Transverse colon (tissue), 4 donors: ENCODE measurements at regions not wholly inside any gene's neighbourhood (a gene's known extent, or its start where the extent isn't known, plus 50 kb on each side); places are given as distances from the start of the nearest gene placed in this dataset.

Experiments used
- EP300 ChIP-seq: sonication (generic); formaldehyde crosslinking; IDR thresholded peaks from one replicate; pipeline ENCODE4 v1.6.1; 2017; ENCODE audit warnings: antibody characterized with exemption, low read depth
- POLR2A ChIP-seq: fragments of 450-650 bp; IDR thresholded peaks from one replicate; pipeline ENCODE4 v1.6.1; 2016; ENCODE audit warnings: antibody characterized with exemption, mild to moderate bottlenecking, moderate library complexity
- POLR2AphosphoS5 ChIP-seq, 3 donors: sonication (generic); formaldehyde crosslinking; IDR thresholded peaks; one replicate each; pipeline ENCODE4 v1.6.1; 2016; ENCODE audit warnings: antibody characterized with exemption in 3 of 3
- TF ChIP-seq, protein P1 (sequence below), 5 experiments: fragments of 200-600 bp in 3 of 5; fragments of 450-650 bp in 2 of 5; sonication (generic) in 3 of 5; IDR thresholded peaks; 1 replicate in 2 of 5; 2 replicates in 3 of 5; pipeline ENCODE4 v1.5.1; 2016 to 2017; ENCODE audit warnings: antibody characterized with exemption in 5 of 5, inconsistent platforms in 3 of 5, mild to moderate bottlenecking in 2 of 5, moderate library complexity in 1 of 5

DNA sequence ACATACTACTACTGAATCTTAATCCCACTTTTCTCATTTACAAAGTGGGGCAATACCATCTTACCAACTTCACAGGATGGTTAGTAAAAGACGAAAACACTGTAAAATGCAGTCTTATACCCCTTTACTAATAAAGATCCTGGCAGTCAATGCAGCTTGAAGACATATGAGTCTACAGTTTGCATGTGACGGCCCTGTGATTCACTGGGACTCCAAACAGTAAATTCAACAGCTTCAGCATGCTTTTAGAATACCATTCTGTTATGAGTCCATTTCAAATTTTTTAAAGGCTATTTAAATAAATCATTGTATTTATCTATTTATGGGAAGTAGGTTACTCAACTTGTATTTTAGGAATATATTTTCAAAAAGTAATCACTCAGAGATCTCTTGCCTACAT lies 629.1 kb downstream of the LIG4 start:
- TF ChIP-seq, protein P1, sequence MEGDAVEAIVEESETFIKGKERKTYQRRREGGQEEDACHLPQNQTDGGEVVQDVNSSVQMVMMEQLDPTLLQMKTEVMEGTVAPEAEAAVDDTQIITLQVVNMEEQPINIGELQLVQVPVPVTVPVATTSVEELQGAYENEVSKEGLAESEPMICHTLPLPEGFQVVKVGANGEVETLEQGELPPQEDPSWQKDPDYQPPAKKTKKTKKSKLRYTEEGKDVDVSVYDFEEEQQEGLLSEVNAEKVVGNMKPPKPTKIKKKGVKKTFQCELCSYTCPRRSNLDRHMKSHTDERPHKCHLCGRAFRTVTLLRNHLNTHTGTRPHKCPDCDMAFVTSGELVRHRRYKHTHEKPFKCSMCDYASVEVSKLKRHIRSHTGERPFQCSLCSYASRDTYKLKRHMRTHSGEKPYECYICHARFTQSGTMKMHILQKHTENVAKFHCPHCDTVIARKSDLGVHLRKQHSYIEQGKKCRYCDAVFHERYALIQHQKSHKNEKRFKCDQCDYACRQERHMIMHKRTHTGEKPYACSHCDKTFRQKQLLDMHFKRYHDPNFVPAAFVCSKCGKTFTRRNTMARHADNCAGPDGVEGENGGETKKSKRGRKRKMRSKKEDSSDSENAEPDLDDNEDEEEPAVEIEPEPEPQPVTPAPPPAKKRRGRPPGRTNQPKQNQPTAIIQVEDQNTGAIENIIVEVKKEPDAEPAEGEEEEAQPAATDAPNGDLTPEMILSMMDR (IDR thresholded peaks at IDR 0.05) = no peak
- TF ChIP-seq POLR2A (no peak), POLR2AphosphoS5 (IDR thresholded peaks at IDR 0.05) (no peak), EP300 (no peak)
